Activated CD4-positive, alpha-beta memory T cell treated with anti-CD3 and anti-CD28 coated beads, Interleukin-2, amount 10 ng/mL, durations not matched to agents 7 days and 5 days (primary cell): ENCODE measurements at regions not wholly inside any gene's neighbourhood (a gene's known extent, or its start where the extent isn't known, plus 50 kb on each side); places are given as distances from the start of the nearest gene placed in this dataset.
"Not testable (repeated sequence)": the region's sequence is repeated elsewhere in the genome, so short reads cannot be mapped to it uniquely, and the experiment has no call there.

Experiments
- CTCF ChIA-PET: fragments of 350-600 bp; sonication (Branson Sonifier 250); formaldehyde crosslinking; loops from one replicate; lab custom pipeline; 2021; ENCODE audit warnings: antibody characterized with exemption, inconsistent platforms; lab: Charles Lee
- POLR2A ChIA-PET: fragments of 350-600 bp; sonication (Branson Sonifier 250); formaldehyde crosslinking; loops from one replicate; lab custom pipeline; 2021; ENCODE audit warnings: antibody characterized with exemption; lab: Charles Lee
- DNase-seq: peaks from one replicate; pipeline ENCODE4 v3.0.0-alpha.2; 2020
- H3K27ac Mint-ChIP-seq: one replicate; pipeline ENCODE4 v1.8.0; 2021; ENCODE audit warnings: mild to moderate bottlenecking, mixed read lengths
- H3K27me3 Mint-ChIP-seq: one replicate; pipeline ENCODE4 v1.8.0; 2021; ENCODE audit warnings: mixed read lengths
- H3K36me3 Mint-ChIP-seq: one replicate; pipeline ENCODE4 v1.8.0; 2021; ENCODE audit warnings: low read depth, mixed read lengths
- H3K4me1 Mint-ChIP-seq: one replicate; pipeline ENCODE4 v1.8.0; 2021; ENCODE audit warnings: mixed read lengths
- H3K4me3 Mint-ChIP-seq: one replicate; pipeline ENCODE4 v1.8.0; 2021; ENCODE audit warnings: mild to moderate bottlenecking, mixed read lengths
- H3K9me3 Mint-ChIP-seq: one replicate; pipeline ENCODE4 v1.8.0; 2021; ENCODE audit warnings: mixed read lengths

GRCh38 chr3:78317774-78318173, 1277.9 kb downstream of the ROBO2 start:
- ChIA-PET POLR2A (no interaction called here), CTCF (no interaction called here)
- Mint-ChIP-seq H3K27me3 (no peaks in the 10 kb centered on the region), H3K9me3 (no peaks in the 10 kb centered on the region), H3K4me3 (no peak overlapping the region), H3K27ac (no peak overlapping the region), H3K4me1 (no peaks in the 10 kb centered on the region), H3K36me3 (no peaks in the 10 kb centered on the region)
- no peak for DNase-seq

DNA sequence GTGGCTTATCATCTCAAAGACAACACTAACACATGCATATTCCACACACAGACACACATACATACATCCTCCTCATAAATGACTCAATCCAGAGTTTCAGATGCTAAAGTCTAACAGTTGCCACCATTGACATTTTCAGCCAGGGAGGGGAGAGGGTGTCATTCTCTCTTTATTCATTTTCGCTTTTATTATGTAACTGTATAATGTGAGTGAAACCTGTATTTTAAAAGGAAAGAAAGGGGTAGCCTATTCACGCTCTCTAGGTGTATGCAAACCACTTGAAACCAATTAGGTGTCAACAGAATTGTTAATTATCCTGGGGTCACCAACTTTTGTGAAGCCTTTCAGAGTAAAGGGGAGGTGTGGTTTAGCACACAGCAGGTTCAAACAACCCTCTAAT, 1282.9 kb downstream of the ROBO2 start:
- no peak overlapping the region for H3K27ac Mint-ChIP-seq
- CTCF ChIA-PET, result no interaction called here
- H3K4me1 Mint-ChIP-seq, result no peaks in the 10 kb centered on the region
- peaks cover 20% of the 10 kb centered on the region for H3K9me3 Mint-ChIP-seq
- H3K27me3 Mint-ChIP-seq, result no peaks in the 10 kb centered on the region
- H3K36me3 Mint-ChIP-seq, result no peaks in the 10 kb centered on the region
- no peak overlapping the region for H3K4me3 Mint-ChIP-seq
- POLR2A ChIA-PET, result no interaction called here
- DNase-seq, result no peak

GRCh38 chr3:78337801-78338211, 1297.9 kb downstream of the ROBO2 start:
- Mint-ChIP-seq H3K4me3 (no peak overlapping the region), H3K27me3 (no peaks in the 10 kb centered on the region), H3K4me1 (no peaks in the 10 kb centered on the region), H3K9me3 (no peaks in the 10 kb centered on the region), H3K27ac (no peak overlapping the region), H3K36me3 (no peaks in the 10 kb centered on the region)
- ChIA-PET POLR2A (no interaction called here), CTCF (no interaction called here)
- DNase-seq, result no peak

DNA sequence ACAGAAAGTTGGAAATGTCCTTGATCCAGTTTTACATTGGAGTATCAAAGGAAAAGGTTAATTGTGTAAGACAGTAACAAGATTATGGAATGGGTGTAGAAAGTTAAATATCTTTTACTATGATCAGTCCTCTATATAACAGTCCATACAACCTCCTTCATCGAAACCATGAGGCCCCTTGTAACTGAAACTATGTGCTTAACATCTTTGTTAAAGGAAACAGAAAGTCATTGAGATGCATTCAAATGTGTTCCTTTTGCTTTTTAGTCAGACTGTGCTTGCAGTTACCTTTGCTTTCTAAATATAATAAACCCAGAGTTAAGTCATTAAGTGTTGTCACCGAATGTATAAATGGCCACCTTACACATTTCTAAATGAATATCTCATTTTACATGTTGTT, 1298.5 kb downstream of the ROBO2 start:
- no peaks in the 10 kb centered on the region for H3K9me3 Mint-ChIP-seq
- no peak for DNase-seq
- H3K4me3 Mint-ChIP-seq, result no peak overlapping the region
- no peaks in the 10 kb centered on the region for H3K36me3 Mint-ChIP-seq
- H3K4me1 Mint-ChIP-seq, result no peaks in the 10 kb centered on the region
- H3K27me3 Mint-ChIP-seq, result no peaks in the 10 kb centered on the region
- H3K27ac Mint-ChIP-seq, result no peak overlapping the region
- POLR2A ChIA-PET, result no interaction called here
- CTCF ChIA-PET, result no interaction called here

DNA sequence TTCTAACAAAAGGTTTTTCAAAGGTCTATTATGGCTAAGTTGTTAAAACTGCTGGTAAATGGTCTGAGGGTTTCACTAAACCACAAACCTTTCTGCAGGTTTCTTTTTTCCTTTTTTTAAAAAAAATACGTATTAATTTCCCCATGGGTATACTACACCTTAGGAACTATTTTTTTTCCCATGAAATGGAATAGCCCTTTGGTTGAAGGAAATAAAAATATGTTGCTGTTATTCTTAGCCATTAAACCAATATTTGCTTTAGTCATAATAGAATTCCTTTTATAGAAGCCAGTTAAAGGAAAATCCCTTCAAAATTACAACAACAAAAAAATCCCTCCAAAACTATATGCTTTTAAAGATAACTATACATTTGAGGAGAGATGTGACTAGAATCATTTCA, 1303.3 kb downstream of the ROBO2 start:
- ChIA-PET POLR2A (no interaction called here), CTCF (no interaction called here)
- peaks cover 9% of the 10 kb centered on the region for H3K9me3 Mint-ChIP-seq
- H3K4me3 Mint-ChIP-seq, result no peak overlapping the region
- no peak for DNase-seq
- H3K27me3 Mint-ChIP-seq, result no peaks in the 10 kb centered on the region
- H3K36me3 Mint-ChIP-seq, result no peaks in the 10 kb centered on the region
- H3K4me1 Mint-ChIP-seq, result no peaks in the 10 kb centered on the region
- no peak overlapping the region for H3K27ac Mint-ChIP-seq

DNA sequence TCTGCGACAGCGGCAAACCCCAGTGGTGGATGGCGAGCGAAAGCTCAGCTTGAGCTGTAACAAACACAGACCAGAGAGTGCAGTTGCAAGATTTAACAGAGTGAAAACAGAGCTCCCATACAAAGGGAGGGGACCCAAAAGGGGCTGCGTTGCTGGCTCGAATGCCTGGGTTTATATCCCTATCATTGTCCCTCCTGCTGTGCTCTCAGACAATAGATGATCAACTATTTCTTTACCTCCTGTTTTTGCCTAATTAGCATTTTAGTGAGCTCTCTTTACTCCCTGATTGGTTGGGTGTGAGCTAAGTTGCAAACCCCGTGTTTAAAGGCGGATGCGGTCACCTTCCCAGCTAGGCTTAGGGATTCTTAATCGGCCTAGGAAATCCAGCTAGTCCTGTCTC, 1304.4 kb downstream of the ROBO2 start:
- H3K4me3 Mint-ChIP-seq, POLR2A ChIA-PET, CTCF ChIA-PET, H3K27me3 Mint-ChIP-seq, H3K27ac Mint-ChIP-seq, H3K36me3 Mint-ChIP-seq, DNase-seq, H3K9me3 Mint-ChIP-seq, H3K4me1 Mint-ChIP-seq: not testable (repeated sequence)

GRCh38 chr3:78344918-78345317, 1305.0 kb downstream of the ROBO2 start:
- no peaks in the 10 kb centered on the region for H3K36me3 Mint-ChIP-seq

DNA sequence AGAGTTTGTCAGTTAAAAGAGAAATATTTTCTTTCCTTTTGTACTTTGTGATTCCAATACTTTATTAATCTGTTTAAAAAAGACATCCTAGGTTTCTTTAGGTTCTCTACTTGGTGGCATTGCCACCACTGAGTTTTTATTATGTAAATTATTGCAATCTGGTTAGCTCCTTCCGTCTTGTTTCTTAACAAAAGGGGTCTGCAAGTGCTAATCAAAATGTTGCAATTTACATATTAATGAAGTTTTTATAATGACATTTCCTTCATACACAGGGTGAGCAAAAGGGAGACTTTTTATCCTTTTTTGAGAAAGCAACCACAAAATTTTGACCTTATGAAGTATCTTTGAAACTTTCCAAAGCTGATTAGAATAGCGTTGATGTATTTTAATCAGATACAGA, 1307.3 kb downstream of the ROBO2 start:
- CTCF ChIA-PET, result no interaction called here
- Mint-ChIP-seq H3K4me1 (no peaks in the 10 kb centered on the region), H3K36me3 (no peaks in the 10 kb centered on the region), H3K27ac (no peak overlapping the region), H3K9me3 (peaks cover 13% of the 10 kb centered on the region), H3K27me3 (no peaks in the 10 kb centered on the region), H3K4me3 (no peak overlapping the region)
- DNase-seq, result no peak
- POLR2A ChIA-PET, result no interaction called here

More at GRCh38 chr3:78344918-78345317, 1305.0 kb downstream of the ROBO2 start:
- H3K4me1 Mint-ChIP-seq, result no peaks in the 10 kb centered on the region
- DNase-seq, result no peak
- CTCF ChIA-PET, result no interaction called here
- no peak overlapping the region for H3K4me3 Mint-ChIP-seq
- no peaks in the 10 kb centered on the region for H3K27me3 Mint-ChIP-seq
- POLR2A ChIA-PET, result no interaction called here
- peaks cover 9% of the 10 kb centered on the region for H3K9me3 Mint-ChIP-seq
- H3K27ac Mint-ChIP-seq, result no peak overlapping the region

GRCh38 chr3:78348664-78349063, 1308.8 kb downstream of the ROBO2 start:
- H3K4me1 Mint-ChIP-seq, result no peaks in the 10 kb centered on the region
- H3K36me3 Mint-ChIP-seq, result no peaks in the 10 kb centered on the region
- DNase-seq, result no peak
- POLR2A ChIA-PET, result no interaction called here
- H3K27ac Mint-ChIP-seq, result no peak overlapping the region
- CTCF ChIA-PET, result no interaction called here
- H3K9me3 Mint-ChIP-seq, result peaks cover 13% of the 10 kb centered on the region
- no peaks in the 10 kb centered on the region for H3K27me3 Mint-ChIP-seq
- no peak overlapping the region for H3K4me3 Mint-ChIP-seq

GRCh38 chr3:78349571-78349970, 1309.7 kb downstream of the ROBO2 start:
- ChIA-PET CTCF (no interaction called here), POLR2A (no interaction called here)
- Mint-ChIP-seq H3K4me1 (no peaks in the 10 kb centered on the region), H3K36me3 (no peaks in the 10 kb centered on the region), H3K27me3 (no peaks in the 10 kb centered on the region), H3K9me3 (peaks cover 6% of the 10 kb centered on the region), H3K27ac (no peak overlapping the region), H3K4me3 (no peak overlapping the region)
- DNase-seq, result no peak

DNA sequence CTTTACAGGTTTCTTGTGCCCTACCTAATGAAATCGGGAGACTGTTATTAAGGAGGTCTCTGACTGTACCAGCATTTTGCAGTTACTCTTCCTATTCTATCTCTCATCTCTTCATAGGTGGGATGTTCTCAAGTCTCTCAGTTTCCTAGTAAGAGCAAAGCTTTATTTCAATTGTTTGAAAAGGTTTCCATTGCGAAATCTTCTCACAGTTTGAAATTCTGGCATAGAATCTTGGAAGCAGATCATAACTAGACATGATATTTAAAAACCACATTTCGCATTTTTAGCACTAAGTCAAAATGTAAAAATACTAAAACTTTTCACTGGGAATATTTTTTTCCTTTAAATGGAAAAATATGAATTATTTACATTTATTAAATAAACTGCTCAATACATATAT, 1311.4 kb downstream of the ROBO2 start:
- DNase-seq, result no peak
- Mint-ChIP-seq H3K27ac (no peak overlapping the region), H3K9me3 (peaks cover 8% of the 10 kb centered on the region), H3K4me1 (no peaks in the 10 kb centered on the region), H3K4me3 (no peak overlapping the region), H3K36me3 (no peaks in the 10 kb centered on the region), H3K27me3 (no peaks in the 10 kb centered on the region)
- CTCF ChIA-PET, result no interaction called here
- POLR2A ChIA-PET, result no interaction called here

DNA sequence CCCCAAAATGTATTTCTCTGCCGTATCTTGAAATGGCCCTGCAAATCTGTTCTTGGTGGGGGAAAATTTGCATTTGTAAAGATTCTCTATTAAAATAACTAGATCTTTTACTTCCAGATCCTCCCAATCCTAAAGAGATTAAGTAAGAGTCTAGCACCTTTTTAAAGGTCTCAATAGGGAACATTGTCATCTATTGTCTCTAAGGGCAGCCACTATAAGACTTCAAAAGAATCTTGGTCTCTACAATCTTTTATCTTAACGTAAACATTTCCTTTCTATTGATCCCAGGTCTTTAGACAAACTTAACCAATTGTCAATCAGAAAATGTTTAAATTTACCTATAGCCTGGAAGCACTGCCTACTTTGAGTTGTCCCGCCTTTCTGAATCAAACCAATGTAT, 1313.3 kb downstream of the ROBO2 start:
- no peak for DNase-seq
- Mint-ChIP-seq H3K27ac (no peak overlapping the region), H3K4me3 (no peak overlapping the region), H3K36me3 (no peaks in the 10 kb centered on the region), H3K27me3 (no peaks in the 10 kb centered on the region), H3K4me1 (no peaks in the 10 kb centered on the region), H3K9me3 (peaks cover 6% of the 10 kb centered on the region)
- ChIA-PET CTCF (no interaction called here), POLR2A (no interaction called here)

- Mint-ChIP-seq H3K36me3 (no peaks in the 10 kb centered on the region), H3K27me3 (no peaks in the 10 kb centered on the region), H3K27ac (no peak overlapping the region), H3K4me1 (no peaks in the 10 kb centered on the region), H3K9me3 (peaks cover 10% of the 10 kb centered on the region), H3K4me3 (no peak overlapping the region)
- ChIA-PET CTCF (no interaction called here), POLR2A (no interaction called here)
- no peak for DNase-seq
These were observed 1321.0 kb downstream of the ROBO2 start for GRCh38 chr3:78360849-78361248.

DNA sequence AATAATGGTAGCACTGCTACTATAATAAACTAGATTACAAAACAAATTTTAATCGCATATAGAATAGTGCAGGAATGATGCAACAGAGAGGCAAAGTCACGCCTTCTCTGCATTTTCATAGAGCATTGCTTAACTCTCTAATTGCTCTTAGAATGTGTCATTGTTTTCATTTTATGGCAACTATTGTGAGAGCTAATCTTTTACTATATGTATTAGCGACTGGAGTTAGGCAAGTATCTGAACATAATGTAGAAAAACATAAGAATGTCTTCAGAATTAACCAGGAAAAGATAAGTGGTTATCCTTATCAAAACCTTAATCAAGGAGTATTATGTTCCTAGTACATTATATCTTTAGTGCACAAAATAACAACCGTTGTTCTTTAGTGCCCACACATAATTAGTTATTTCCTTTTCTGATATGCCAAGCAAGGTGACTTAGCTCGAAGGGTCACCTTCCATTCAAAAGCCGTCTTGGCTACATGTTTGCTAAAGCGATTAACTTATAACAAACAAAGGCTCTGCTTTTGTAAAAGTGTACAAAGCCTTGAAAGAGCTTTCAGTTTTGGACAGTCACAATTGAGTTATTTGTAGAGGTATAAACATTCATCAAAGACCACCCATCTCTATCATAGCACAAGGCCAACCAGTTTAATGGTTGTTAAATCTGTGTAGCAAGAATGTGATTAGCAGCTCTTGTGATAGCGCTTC, 1328.9 kb downstream of the ROBO2 start:
- ChIA-PET POLR2A (no interaction called here), CTCF (no interaction called here)
- H3K4me1 Mint-ChIP-seq, result no peaks in the 10 kb centered on the region
- no peak overlapping the region for H3K4me3 Mint-ChIP-seq
- DNase-seq, result no peak
- H3K9me3 Mint-ChIP-seq, result peaks cover 10% of the 10 kb centered on the region
- no peaks in the 10 kb centered on the region for H3K27me3 Mint-ChIP-seq
- H3K36me3 Mint-ChIP-seq, result no peaks in the 10 kb centered on the region
- H3K27ac Mint-ChIP-seq, result no peak overlapping the region
